HEK293 (cell line): ENCODE measurements at regions not wholly inside any gene's neighbourhood (a gene's known extent, or its start where the extent isn't known, plus 50 kb on each side); places are given as distances from the start of the nearest gene placed in this dataset.

Experiments used
- HOXD13 ChIP-seq: sonication (generic); formaldehyde crosslinking; IDR thresholded peaks from 2 replicates; pipeline ENCODE4 v1.8.0; 2022; ENCODE audit warnings: missing genetic modification reagents, borderline replicate concordance
- KLF9 ChIP-seq: fragments of 450-650 bp; formaldehyde crosslinking; IDR thresholded peaks from 2 replicates; pipeline ENCODE4 v1.5.1; 2016; ENCODE audit warnings: missing biosample characterization, missing genetic modification characterization, low read depth
- ZNF558 ChIP-seq: fragments of 450-650 bp; formaldehyde crosslinking; IDR thresholded peaks from 2 replicates; pipeline ENCODE4 v1.5.1; 2016; ENCODE audit warnings: missing biosample characterization, missing genetic modification characterization
- TF ChIP-seq, protein P1 (sequence below): fragments of 450-650 bp; formaldehyde crosslinking; IDR thresholded peaks from 2 replicates; pipeline ENCODE4 v1.5.1; 2016; ENCODE audit warnings: missing biosample characterization, missing genetic modification characterization

GRCh38 chr10:34047389-34047788 is 712.9 kb upstream of the NRP1 start:
- TF ChIP-seq KLF9 (tag by site-specific recombination) (no peak), ZNF558 (tag by site-specific recombination) (no peak), HOXD13 (CRISPR knock-in tag) (no peak)
- TF ChIP-seq, protein P1, sequence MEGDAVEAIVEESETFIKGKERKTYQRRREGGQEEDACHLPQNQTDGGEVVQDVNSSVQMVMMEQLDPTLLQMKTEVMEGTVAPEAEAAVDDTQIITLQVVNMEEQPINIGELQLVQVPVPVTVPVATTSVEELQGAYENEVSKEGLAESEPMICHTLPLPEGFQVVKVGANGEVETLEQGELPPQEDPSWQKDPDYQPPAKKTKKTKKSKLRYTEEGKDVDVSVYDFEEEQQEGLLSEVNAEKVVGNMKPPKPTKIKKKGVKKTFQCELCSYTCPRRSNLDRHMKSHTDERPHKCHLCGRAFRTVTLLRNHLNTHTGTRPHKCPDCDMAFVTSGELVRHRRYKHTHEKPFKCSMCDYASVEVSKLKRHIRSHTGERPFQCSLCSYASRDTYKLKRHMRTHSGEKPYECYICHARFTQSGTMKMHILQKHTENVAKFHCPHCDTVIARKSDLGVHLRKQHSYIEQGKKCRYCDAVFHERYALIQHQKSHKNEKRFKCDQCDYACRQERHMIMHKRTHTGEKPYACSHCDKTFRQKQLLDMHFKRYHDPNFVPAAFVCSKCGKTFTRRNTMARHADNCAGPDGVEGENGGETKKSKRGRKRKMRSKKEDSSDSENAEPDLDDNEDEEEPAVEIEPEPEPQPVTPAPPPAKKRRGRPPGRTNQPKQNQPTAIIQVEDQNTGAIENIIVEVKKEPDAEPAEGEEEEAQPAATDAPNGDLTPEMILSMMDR (tag by site-specific recombination): no peak
